Activated B cell treated with CpG ODN at 0.5 μM for 24 hours (primary cell): ENCODE measurements at regions not wholly inside any gene's neighbourhood (a gene's known extent, or its start where the extent isn't known, plus 50 kb on each side); places are given as distances from the start of the nearest gene placed in this dataset.
"Not testable (repeated sequence)": the region's sequence is repeated elsewhere in the genome, so short reads cannot be mapped to it uniquely, and the experiment has no call there.

Experiments used
- ATAC-seq: fragments of 200-7000 bp; cut with Tn5 transposase; one replicate; pipeline ENCODE4 v1.10.0; 2021; ENCODE audit warnings: low read depth, mild to moderate bottlenecking, moderate library complexity
- CTCF ChIA-PET: fragments of 350-600 bp; sonication (Branson Sonifier 250); formaldehyde crosslinking; loops from one replicate; lab custom pipeline; 2021; ENCODE audit warnings: antibody characterized with exemption; lab: Charles Lee
- POLR2A ChIA-PET: fragments of 350-600 bp; sonication (Branson Sonifier 250); formaldehyde crosslinking; loops from one replicate; lab custom pipeline; 2021; ENCODE audit warnings: antibody characterized with exemption; lab: Charles Lee
- DNase-seq: peaks from one replicate; pipeline ENCODE4 v3.0.0; 2022
- H3K27ac Mint-ChIP-seq: one replicate; pipeline ENCODE4 v1.8.0; 2020; ENCODE audit warnings: mixed read lengths
- H3K27me3 Mint-ChIP-seq: one replicate; pipeline ENCODE4 v1.8.0; 2021; ENCODE audit warnings: mixed read lengths
- H3K36me3 Mint-ChIP-seq: one replicate; pipeline ENCODE4 v1.8.0; 2021; ENCODE audit warnings: low read depth, mixed read lengths
- H3K4me1 Mint-ChIP-seq: one replicate; pipeline ENCODE4 v1.8.0; 2021; ENCODE audit warnings: mixed read lengths
- H3K4me3 Mint-ChIP-seq: one replicate; pipeline ENCODE4 v1.8.0; 2020; ENCODE audit warnings: mild to moderate bottlenecking, mixed read lengths
- H3K9me3 Mint-ChIP-seq: one replicate; pipeline ENCODE4 v1.8.0; 2020; ENCODE audit warnings: mixed read lengths
- intact Hi-C: fragments of 100-400 bp; cut with micrococcal nuclease; formaldehyde crosslinking; loops from one replicate; pipeline ENCODE4 v1.15.1; 2024
- TF ChIP-seq, protein P1 (sequence below): fragments of 200-600 bp; IDR thresholded peaks from one replicate; pipeline ENCODE4 v1.8.0; 2022; ENCODE audit warnings: antibody characterized with exemption, mild to moderate bottlenecking

DNA sequence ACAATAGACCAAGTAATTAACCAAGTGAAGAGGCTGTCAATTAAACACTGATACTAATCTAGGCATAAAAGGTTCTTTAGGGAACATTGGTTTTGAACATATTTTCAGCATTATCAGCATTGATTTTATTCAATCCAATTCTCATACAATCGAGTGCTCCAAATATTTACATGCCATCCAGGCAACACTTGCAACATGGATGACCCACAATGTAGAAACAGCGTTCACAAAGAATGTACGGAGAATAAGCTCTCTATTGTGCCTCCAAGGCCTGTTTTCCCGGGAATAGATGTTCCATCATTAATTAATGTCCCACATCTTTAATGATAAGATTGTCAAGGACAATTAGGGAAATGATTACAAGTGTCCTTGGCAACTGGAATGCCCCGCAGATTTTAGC, 117.4 kb downstream of the RFX6 start:
- H3K4me1 Mint-ChIP-seq: no peaks in the 10 kb centered on the region
- no peaks in the 10 kb centered on the region for H3K36me3 Mint-ChIP-seq
- ATAC-seq (no peak), DNase-seq (no peak)
- ChIA-PET CTCF (no interaction called here), POLR2A (no interaction called here)
- H3K4me3 Mint-ChIP-seq: no peak overlapping the region
- H3K9me3 Mint-ChIP-seq: no peaks in the 10 kb centered on the region
- TF ChIP-seq, protein P1, sequence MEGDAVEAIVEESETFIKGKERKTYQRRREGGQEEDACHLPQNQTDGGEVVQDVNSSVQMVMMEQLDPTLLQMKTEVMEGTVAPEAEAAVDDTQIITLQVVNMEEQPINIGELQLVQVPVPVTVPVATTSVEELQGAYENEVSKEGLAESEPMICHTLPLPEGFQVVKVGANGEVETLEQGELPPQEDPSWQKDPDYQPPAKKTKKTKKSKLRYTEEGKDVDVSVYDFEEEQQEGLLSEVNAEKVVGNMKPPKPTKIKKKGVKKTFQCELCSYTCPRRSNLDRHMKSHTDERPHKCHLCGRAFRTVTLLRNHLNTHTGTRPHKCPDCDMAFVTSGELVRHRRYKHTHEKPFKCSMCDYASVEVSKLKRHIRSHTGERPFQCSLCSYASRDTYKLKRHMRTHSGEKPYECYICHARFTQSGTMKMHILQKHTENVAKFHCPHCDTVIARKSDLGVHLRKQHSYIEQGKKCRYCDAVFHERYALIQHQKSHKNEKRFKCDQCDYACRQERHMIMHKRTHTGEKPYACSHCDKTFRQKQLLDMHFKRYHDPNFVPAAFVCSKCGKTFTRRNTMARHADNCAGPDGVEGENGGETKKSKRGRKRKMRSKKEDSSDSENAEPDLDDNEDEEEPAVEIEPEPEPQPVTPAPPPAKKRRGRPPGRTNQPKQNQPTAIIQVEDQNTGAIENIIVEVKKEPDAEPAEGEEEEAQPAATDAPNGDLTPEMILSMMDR: no peak
- no peaks in the 10 kb centered on the region for H3K27me3 Mint-ChIP-seq
- intact Hi-C loops: no loop called here
- no peak overlapping the region for H3K27ac Mint-ChIP-seq

DNA sequence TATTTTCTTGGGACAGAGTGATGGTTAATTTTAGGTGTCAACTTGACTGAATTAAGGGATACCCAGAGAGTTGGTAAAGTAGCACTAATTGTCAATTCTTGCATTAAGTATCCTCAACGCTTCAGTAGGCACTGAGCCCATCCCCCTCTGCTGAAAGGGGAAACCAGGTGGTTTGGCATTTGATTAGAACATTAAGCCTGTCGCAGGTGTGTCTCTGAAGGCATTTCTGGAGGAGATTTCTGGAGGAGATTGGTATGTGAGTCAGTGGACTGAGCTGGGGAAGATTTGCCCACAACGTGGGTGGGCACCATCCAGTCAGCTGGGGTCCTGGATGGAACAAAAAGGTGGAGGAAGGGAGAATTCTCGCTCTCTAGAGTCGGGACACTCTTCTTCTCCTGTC, 119.8 kb downstream of the RFX6 start:
- Mint-ChIP-seq H3K27ac (no peak overlapping the region), H3K4me3 (no peak overlapping the region), H3K27me3 (no peaks in the 10 kb centered on the region), H3K4me1 (no peaks in the 10 kb centered on the region), H3K36me3 (no peaks in the 10 kb centered on the region), H3K9me3 (no peaks in the 10 kb centered on the region)
- TF ChIP-seq, protein P1: no peak
- DNase-seq (no peak), ATAC-seq (no peak)
- intact Hi-C loops: no loop called here
- POLR2A ChIA-PET: no interaction called here
- CTCF ChIA-PET: no interaction called here

DNA sequence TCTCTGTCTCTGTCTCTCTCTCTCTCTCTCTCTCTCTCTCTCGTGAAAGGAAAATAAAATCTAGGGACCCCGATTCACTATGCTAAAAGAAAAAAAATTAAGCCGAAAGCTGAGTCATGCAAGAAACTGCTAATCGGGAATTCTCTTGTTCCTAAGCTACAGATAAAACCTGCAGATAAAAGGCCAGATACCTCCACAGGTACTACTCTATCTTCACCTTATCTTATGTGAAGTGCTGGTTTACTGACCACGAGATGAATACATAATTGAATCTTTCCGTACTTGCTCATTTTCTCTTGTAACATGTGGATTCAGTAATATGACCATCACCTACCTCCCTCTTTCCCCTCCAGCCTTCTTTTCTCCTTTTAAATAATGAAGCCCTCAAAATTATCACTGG, 120.5 kb downstream of the RFX6 start:
- Mint-ChIP-seq H3K36me3 (no peaks in the 10 kb centered on the region), H3K4me1 (no peaks in the 10 kb centered on the region), H3K9me3 (no peaks in the 10 kb centered on the region), H3K27me3 (no peaks in the 10 kb centered on the region), H3K4me3 (no peak overlapping the region), H3K27ac (no peak overlapping the region)
- CTCF ChIA-PET: no interaction called here
- intact Hi-C loops: no loop called here
- DNase-seq: no peak
- TF ChIP-seq, protein P1: no peak
- POLR2A ChIA-PET: no interaction called here
- ATAC-seq: no peak

DNA sequence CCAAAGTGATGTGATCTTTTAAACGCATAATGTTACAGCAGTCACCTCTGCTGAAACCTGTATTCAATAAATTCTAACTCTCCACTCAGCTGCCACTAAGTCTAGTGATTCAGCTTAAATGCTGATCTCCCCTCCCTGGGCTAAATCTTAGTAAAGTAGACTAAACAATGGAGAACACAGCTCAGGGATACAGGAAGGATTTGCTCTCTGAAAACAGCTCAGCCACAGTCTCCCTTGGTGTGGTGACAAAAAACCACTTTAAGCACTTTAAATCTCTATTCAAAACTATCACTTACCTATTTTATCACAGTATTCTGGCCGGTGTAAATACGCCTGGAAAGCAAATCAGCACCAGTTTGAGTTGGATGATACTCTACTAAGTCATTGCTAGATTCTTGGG, 130.6 kb downstream of the RFX6 start:
- intact Hi-C loops: no loop called here
- no peak overlapping the region for H3K4me3 Mint-ChIP-seq
- ChIA-PET CTCF (no interaction called here), POLR2A (no interaction called here)
- ATAC-seq: no peak
- H3K27ac Mint-ChIP-seq: no peak overlapping the region
- H3K4me1 Mint-ChIP-seq: no peaks in the 10 kb centered on the region
- H3K9me3 Mint-ChIP-seq: no peaks in the 10 kb centered on the region
- no peak for DNase-seq
- TF ChIP-seq, protein P1: no peak
- no peaks in the 10 kb centered on the region for H3K27me3 Mint-ChIP-seq
- no peaks in the 10 kb centered on the region for H3K36me3 Mint-ChIP-seq

DNA sequence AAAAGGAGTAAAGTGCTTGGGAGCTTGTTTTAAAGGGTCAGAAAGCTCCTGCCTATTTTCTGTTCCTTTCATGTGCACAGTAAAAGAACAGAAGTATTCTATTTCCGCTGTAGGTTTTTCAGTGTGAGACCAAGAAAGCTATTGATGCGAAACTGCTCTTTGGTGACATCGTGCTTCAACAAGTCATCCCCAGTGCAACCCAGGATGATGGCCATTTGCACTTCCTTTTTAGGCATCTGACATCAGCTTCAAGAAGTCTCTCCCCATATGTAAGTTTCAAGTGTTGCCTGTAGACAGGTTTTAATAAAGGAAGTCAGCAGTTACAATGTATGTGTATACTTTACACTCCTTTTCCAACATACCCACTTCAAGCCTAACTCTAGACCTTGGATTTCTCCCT, 131.6 kb downstream of the RFX6 start:
- H3K27ac Mint-ChIP-seq: no peak overlapping the region
- H3K27me3 Mint-ChIP-seq: no peaks in the 10 kb centered on the region
- ATAC-seq (no peak), DNase-seq (no peak)
- no peak overlapping the region for H3K4me3 Mint-ChIP-seq
- TF ChIP-seq, protein P1: no peak
- ChIA-PET POLR2A (no interaction called here), CTCF (no interaction called here)
- H3K36me3 Mint-ChIP-seq: no peaks in the 10 kb centered on the region
- no peaks in the 10 kb centered on the region for H3K4me1 Mint-ChIP-seq
- intact Hi-C loops: no loop called here
- peaks cover 7% of the 10 kb centered on the region for H3K9me3 Mint-ChIP-seq

DNA sequence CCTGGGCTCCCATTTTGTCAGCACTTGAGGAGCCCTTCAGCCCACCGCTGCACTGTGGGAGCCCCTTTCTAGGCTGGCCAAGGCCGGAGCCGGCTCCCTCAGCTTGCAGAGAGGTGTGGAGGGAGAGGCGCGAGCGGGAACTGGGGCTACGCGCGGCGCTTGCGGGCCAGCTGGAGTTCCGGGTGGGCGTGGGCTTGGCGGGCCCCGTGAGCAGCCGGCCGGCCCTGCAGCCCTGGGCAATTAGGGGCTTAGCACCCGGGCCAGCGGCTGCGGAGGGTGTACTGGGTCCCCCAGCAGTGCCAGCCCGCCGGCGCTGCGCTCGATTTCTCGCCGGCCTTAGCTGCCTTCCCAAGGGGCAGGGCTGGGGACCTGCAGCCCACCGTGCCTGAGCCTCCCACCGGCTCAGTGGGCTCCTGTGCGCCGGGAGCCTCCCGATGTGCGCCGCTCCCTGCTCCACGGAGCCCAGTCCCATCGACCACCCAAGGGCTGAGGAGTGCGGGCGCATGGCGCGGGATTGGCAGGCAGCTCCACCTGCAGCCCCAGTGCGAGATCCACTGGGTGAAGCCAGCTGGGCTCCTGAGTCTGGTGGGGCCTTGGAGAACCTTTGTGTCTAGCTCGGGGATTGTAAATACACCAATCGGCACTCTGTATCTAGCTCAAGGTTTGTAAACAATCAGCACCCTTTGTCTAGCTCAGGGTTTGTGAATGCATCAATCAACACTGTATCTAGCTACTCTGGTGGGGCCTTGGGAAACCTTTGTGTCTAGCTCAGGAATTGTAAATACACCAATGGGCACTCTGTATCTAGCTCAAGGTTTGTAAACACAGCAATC, 137.8 kb downstream of the RFX6 start:
- POLR2A ChIA-PET, H3K27ac Mint-ChIP-seq, H3K4me1 Mint-ChIP-seq, H3K36me3 Mint-ChIP-seq, H3K27me3 Mint-ChIP-seq, H3K4me3 Mint-ChIP-seq, intact Hi-C loops, CTCF ChIA-PET, ATAC-seq, DNase-seq: not testable (repeated sequence)
- peaks cover 15% of the 10 kb centered on the region for H3K9me3 Mint-ChIP-seq

DNA sequence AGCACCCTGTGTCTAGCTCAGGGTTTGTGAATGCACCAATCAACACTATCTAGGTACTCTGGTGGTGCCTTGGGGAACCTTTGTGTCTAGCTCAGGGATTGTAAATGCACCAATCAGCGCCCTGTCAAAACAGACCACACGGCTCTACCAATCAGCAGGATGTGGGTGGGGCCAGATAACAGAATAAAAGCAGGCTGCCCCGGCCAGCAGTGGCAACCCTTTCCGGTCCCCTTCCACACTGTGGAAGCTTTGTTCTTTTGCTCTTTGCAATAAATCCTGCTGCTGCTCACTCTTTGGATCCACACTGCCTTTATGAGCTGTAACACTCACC, 138.4 kb downstream of the RFX6 start:
- ATAC-seq, intact Hi-C loops, POLR2A ChIA-PET, H3K27me3 Mint-ChIP-seq, H3K36me3 Mint-ChIP-seq, H3K4me3 Mint-ChIP-seq, H3K27ac Mint-ChIP-seq, H3K4me1 Mint-ChIP-seq, DNase-seq, CTCF ChIA-PET: not testable (repeated sequence)
- H3K9me3 Mint-ChIP-seq: peaks cover 15% of the 10 kb centered on the region
